Esophagus muscularis mucosa (tissue), 4 donors: ENCODE measurements at regions not wholly inside any gene's neighbourhood (a gene's known extent, or its start where the extent isn't known, plus 50 kb on each side); places are given as distances from the start of the nearest gene placed in this dataset.

Experiments
- DNase-seq: peaks from one replicate; pipeline ENCODE4 v3.0.0-alpha.2; 2017; ENCODE audit errors: extremely low spot score
- H3K27ac ChIP-seq, 4 donors: fragments of 200-600 bp; sonication (generic); replicated peaks in 1 of 4; 1 replicate in 3 of 4; 2 replicates in 1 of 4; pipeline ENCODE4 v1.5.1; 2016 to 2019; ENCODE audit warnings: mild to moderate bottlenecking in 1 of 4
- H3K27me3 ChIP-seq, 4 donors: fragments of 200-600 bp; sonication (generic); one replicate each; pipeline versions ENCODE4 v1.5.1 to v1.6.0; 2016 to 2019
- H3K36me3 ChIP-seq, 4 donors: fragments of 200-600 bp; sonication (generic); one replicate each; pipeline ENCODE4 v1.5.1; 2016 to 2019
- H3K4me1 ChIP-seq, 4 donors: fragments of 200-600 bp; sonication (generic); one replicate each; pipeline ENCODE4 v1.5.1; 2016 to 2019
- H3K4me3 ChIP-seq, 4 donors: fragments of 200-600 bp; sonication (generic); 1 replicate in 2 of 4; 2 replicates in 2 of 4; pipeline ENCODE4 v1.5.1; 2016 to 2019; ENCODE audit warnings: mild to moderate bottlenecking in 4 of 4, moderate library complexity in 1 of 4
- H3K9me3 ChIP-seq, 4 donors: fragments of 200-600 bp; sonication (generic); 1 replicate in 3 of 4; 2 replicates in 1 of 4; pipeline ENCODE4 v1.5.1; 2016 to 2019
- EP300 ChIP-seq: sonication (generic); formaldehyde crosslinking; IDR thresholded peaks from one replicate; pipeline ENCODE4 v1.6.1; 2017; ENCODE audit warnings: antibody characterized with exemption
- POLR2A ChIP-seq: fragments of 450-650 bp; IDR thresholded peaks from one replicate; pipeline ENCODE4 v1.6.1; 2017; ENCODE audit warnings: antibody characterized with exemption, moderate library complexity, mild to moderate bottlenecking, low read depth
- POLR2AphosphoS5 ChIP-seq, 2 donors: sonication (generic); formaldehyde crosslinking; IDR thresholded peaks; one replicate each; pipeline ENCODE4 v1.6.1; 2017; ENCODE audit warnings: antibody characterized with exemption in 2 of 2
- WGBS: methylation state at CpG from one replicate; pipeline ENCODE4 v1.1.5; 2018; 5-methylcytosine and 5-hydroxymethylcytosine counted together
- intact Hi-C: fragments of 100-400 bp; cut with DNase I; formaldehyde crosslinking; loops from one replicate; pipeline ENCODE4 v1.15.1; 2023
- TF ChIP-seq, protein P1 (sequence below), 3 experiments: fragments of 200-600 bp in 2 of 3; fragments of 450-650 bp in 1 of 3; sonication (generic) in 2 of 3; IDR thresholded peaks; one replicate each; pipeline ENCODE4 v1.5.1; 2017 to 2019; ENCODE audit warnings: antibody characterized with exemption in 3 of 3, mild to moderate bottlenecking in 2 of 3, moderate library complexity in 1 of 3

GRCh38 chr5:113808956-113809355, 295.5 kb downstream of the YTHDC2 start:
- Histone ChIP-seq H3K9me3 (no peaks in the 10 kb centered on the region), H3K4me1 (peaks cover 15 to 42% (median 37%) of the 10 kb centered on the region in 4 donors), H3K4me3 (no peak overlapping the region), H3K27ac (peak overlapping the region; percentile 77 to 81 (median 78)), H3K36me3 (no peaks in the 10 kb centered on the region), H3K27me3 (no peaks in the 10 kb centered on the region)
- intact Hi-C loops = loop anchor here (10.0 kb wide), 1 partner anchor 246 kb away; no protein-coding TSS in a partner anchor
- WGBS = 50% methylated on average over 1 of the region's 1 CpG
- TF ChIP-seq POLR2AphosphoS5 (IDR thresholded peaks at IDR 0.05) = no peak
- TF ChIP-seq, protein P1, sequence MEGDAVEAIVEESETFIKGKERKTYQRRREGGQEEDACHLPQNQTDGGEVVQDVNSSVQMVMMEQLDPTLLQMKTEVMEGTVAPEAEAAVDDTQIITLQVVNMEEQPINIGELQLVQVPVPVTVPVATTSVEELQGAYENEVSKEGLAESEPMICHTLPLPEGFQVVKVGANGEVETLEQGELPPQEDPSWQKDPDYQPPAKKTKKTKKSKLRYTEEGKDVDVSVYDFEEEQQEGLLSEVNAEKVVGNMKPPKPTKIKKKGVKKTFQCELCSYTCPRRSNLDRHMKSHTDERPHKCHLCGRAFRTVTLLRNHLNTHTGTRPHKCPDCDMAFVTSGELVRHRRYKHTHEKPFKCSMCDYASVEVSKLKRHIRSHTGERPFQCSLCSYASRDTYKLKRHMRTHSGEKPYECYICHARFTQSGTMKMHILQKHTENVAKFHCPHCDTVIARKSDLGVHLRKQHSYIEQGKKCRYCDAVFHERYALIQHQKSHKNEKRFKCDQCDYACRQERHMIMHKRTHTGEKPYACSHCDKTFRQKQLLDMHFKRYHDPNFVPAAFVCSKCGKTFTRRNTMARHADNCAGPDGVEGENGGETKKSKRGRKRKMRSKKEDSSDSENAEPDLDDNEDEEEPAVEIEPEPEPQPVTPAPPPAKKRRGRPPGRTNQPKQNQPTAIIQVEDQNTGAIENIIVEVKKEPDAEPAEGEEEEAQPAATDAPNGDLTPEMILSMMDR (IDR thresholded peaks at IDR 0.05) = no peak
- TF ChIP-seq POLR2A = no peak
- no peak for TF ChIP-seq EP300
- DNase-seq = no peak

DNA sequence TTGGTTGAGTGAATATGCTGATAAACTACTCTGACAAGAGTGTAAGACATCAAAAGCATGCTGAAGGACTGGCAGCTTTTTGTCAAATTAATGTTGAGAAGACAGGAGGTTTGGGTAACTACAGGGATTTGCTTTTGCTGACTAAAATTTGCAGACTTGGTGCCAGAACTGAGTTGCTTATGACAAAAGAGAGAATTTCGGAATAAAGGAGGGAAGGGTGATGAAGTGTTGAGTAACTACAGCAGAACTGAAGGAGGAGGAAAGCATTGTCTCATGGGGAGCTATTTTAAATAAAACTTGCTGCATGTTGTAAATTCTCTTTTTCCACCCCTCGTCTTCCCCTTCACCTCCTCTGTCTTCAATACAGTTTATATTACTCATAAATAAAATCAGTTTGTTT, 296.1 kb downstream of the YTHDC2 start:
- intact Hi-C loops = loop anchor here (10.0 kb wide), 2 partner anchors 245 to 635 kb away; no protein-coding TSS in a partner anchor
- H3K4me1 ChIP-seq = peaks cover 15 to 42% (median 37%) of the 10 kb centered on the region in 4 donors
- no peak overlapping the region for H3K27ac ChIP-seq
- H3K9me3 ChIP-seq = no peaks in the 10 kb centered on the region
- 70% methylated on average over 2 of the region's 2 CpGs for WGBS
- TF ChIP-seq POLR2AphosphoS5 (IDR thresholded peaks at IDR 0.05) (no peak), EP300 (no peak), POLR2A (no peak)
- TF ChIP-seq, protein P1 (IDR thresholded peaks at IDR 0.05) = no peak
- H3K27me3 ChIP-seq = no peaks in the 10 kb centered on the region
- H3K36me3 ChIP-seq = no peaks in the 10 kb centered on the region
- H3K4me3 ChIP-seq = no peak overlapping the region
- DNase-seq = no peak

DNA sequence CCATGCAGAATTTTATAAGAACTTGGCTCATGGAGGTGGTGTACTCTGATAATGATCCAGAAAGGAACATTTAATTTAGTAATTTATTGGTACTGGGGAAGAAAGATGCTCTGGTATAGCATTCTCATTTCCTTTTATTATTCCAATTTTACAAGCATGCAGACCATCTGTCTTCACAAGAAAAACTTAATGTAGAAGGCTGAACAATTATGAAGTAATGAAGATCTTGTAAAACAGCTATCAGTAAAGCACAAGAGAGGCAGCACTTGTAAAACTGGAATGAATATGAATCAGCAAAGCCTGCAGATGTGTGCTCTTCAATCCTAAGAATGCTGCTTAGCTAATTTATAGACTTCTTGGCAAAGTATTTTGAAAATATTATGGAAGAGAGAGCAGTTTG, 300.0 kb downstream of the YTHDC2 start:
- intact Hi-C loops = loop anchor here (10.0 kb wide), 1 partner anchor 631 kb away; no protein-coding TSS in a partner anchor
- Histone ChIP-seq H3K9me3 (no peaks in the 10 kb centered on the region), H3K27me3 (no peaks in the 10 kb centered on the region), H3K36me3 (no peaks in the 10 kb centered on the region), H3K4me1 (peaks cover 0 to 12% (median 9%) of the 10 kb centered on the region in 4 donors), H3K27ac (no peak overlapping the region), H3K4me3 (no peak overlapping the region)
- no peak for DNase-seq
- TF ChIP-seq POLR2A (no peak), EP300 (no peak), POLR2AphosphoS5 (IDR thresholded peaks at IDR 0.05) (no peak)
- TF ChIP-seq, protein P1 (IDR thresholded peaks at IDR 0.05) = no peak

DNA sequence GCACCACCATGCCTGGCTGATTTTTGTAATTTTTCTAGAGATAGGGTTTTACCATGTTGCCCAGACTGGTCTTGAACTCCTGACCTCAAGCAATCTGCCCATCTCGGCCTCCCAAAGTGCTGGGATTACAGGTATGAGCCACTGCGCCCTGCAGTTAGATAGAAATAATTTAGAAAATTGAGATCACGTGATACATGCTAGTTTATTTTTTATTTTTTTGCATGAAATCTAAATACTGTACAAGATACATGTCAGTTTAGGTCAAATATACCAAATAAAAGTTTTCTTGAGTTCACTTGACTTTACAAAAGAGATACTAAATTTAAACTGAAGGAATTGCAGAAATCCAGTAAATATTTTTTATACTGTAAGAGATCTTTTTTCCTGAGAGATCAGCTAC, 304.2 kb downstream of the YTHDC2 start:
- no peak overlapping the region for H3K4me3 ChIP-seq
- H3K27me3 ChIP-seq = no peaks in the 10 kb centered on the region
- no peak for DNase-seq
- WGBS = 89% methylated on average over 3 of the region's 3 CpGs
- H3K4me1 ChIP-seq = no peaks in the 10 kb centered on the region
- intact Hi-C loops = loop anchor here (10.0 kb wide), 1 partner anchor 627 kb away; no protein-coding TSS in a partner anchor
- H3K9me3 ChIP-seq = no peaks in the 10 kb centered on the region
- TF ChIP-seq POLR2A (no peak), POLR2AphosphoS5 (IDR thresholded peaks at IDR 0.05) (no peak), EP300 (no peak)
- TF ChIP-seq, protein P1 (IDR thresholded peaks at IDR 0.05) = no peak
- no peaks in the 10 kb centered on the region for H3K36me3 ChIP-seq
- H3K27ac ChIP-seq = no peak overlapping the region

GRCh38 chr5:113823696-113824095, 310.2 kb downstream of the YTHDC2 start:
- Histone ChIP-seq H3K36me3 (no peaks in the 10 kb centered on the region), H3K4me3 (no peak overlapping the region), H3K27me3 (no peaks in the 10 kb centered on the region), H3K27ac (no peak overlapping the region), H3K4me1 (peaks cover 0 to 5% (median 1%) of the 10 kb centered on the region in 4 donors), H3K9me3 (no peaks in the 10 kb centered on the region)
- WGBS = 58% methylated on average over 3 of the region's 3 CpGs
- intact Hi-C loops = no loop called here
- DNase-seq = no peak
- no peak for TF ChIP-seq EP300
- no peak for TF ChIP-seq POLR2A
- TF ChIP-seq, protein P1 (IDR thresholded peaks at IDR 0.05) = no peak
- TF ChIP-seq POLR2AphosphoS5 (IDR thresholded peaks at IDR 0.05) = no peak
